Superior temporal gyrus (tissue), 1 donor: ENCODE measurements at regions not wholly inside any gene's neighbourhood (a gene's known extent, or its start where the extent isn't known, plus 50 kb on each side); places are given as distances from the start of the nearest gene placed in this dataset.
A peak's percentile ranks its signal among the peaks of the same experiment; 100 is the strongest.

Source experiments
- DNase-seq: peaks from one replicate; pipeline ENCODE4 v3.0.0-alpha.2; 2016; ENCODE audit errors: extremely low spot score

- DNase-seq: no peak
Measured at GRCh38 chr11:36928621-36929020, 330.6 kb upstream of the RAG2 start.

DNA sequence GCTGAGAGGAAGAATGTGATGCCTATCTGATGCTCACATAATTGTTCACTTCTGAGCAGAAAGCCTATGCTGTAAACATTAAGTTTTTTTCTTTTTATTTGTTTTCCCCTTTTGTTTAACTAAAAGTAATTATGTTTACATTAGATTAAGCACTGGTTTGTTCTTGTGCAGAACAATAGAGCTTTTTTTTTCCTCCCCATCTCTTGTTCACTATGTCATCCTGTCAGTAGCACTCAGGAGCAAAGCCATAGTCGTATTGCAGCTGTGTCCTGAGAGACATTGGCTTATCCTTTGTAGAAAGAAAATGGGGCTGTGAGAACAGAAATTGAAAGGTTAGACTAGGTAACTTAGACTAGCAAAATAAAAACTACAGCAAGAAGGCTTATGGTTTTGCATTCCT is 301.8 kb upstream of the RAG2 start:
- DNase-seq: peak; percentile 37

GRCh38 chr11:36890841-36891240 is 292.8 kb upstream of the RAG2 start:
- DNase-seq: no peak

- DNase-seq: peak; percentile 21
Measured at GRCh38 chr11:36890121-36890679, 292.2 kb upstream of the RAG2 start.

DNA sequence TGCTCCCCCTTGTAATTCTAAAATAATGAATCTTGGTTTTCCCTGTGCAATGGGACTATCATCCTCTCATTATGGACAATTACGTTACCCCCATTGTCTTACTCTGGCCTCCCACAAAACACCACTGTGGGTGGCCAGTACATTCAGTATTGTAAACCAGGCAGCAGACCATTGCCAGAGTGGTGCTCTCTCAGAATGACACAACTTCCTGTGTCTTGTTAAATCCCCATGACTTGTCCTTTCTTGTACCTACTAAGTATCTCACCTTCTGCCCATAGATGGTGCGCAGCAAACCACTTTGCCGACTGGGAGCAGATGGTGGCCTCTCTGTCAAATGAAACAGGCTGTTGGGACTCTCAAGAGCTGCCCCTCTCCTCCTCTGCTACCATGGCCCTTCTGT is 287.1 kb upstream of the RAG2 start:
- no peak for DNase-seq

DNA sequence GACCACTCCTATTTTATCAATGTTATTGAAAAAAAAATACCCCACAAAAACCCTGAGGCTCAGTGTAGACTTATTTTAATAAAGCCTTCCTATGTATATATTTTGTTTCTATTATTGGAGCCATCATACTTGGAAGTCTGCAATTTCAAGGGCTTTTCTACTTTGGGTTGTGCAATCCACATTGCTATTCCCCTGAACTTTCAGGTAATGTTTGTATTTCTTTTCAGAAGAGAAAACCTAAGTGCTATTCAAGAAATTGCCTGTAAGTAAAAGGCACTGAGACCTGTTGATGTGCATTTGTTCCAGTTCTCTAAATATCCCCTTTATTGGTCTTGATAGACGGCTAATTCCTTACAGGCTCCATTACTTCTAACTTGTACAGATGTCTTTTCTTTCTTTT is 280.7 kb upstream of the RAG2 start:
- DNase-seq: no peak

- DNase-seq: no peak
Measured at GRCh38 chr11:36877149-36877548, 279.1 kb upstream of the RAG2 start.

DNA sequence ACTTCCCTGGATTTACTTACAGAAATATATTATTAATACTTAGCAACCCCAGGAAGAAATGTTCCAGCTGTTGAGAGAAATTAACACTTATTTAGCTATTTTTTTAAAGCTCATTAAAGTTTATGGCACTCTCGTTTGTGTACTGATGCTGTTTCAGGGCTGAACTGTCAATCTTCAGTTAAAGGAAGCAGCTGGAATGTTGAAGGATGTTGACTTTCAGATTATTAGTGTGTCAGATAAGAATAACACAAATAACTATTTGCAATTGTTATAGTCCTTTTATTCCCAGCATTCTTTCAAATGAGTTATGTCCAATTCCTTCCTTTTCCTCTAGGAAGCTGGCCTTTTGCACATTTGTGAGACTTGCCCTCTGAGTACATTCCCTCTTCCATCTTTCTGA is 278.2 kb upstream of the RAG2 start:
- DNase-seq: no peak

GRCh38 chr11:36874291-36874690 is 276.3 kb upstream of the RAG2 start:
- no peak for DNase-seq

DNA sequence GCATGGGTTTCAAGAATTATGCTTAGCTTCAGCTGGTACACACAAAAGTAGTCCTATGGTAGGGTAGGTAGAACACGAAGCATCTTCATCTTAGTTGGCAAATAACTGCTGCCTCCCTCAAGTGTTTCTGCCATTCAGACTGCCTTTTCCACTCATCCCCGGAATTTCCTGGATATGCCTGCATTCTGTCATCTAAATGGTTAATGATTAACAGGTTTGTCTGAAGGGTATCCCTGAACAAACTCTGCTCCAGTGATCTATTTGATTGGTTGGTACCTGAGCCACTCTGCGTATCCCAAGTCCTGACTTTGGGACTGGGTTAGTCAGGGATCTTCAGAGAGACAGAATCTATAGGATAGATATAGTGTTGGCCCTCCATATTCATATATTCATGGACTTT is 272.3 kb upstream of the RAG2 start:
- DNase-seq: no peak

- no peak for DNase-seq
Measured at GRCh38 chr11:36868380-36868779, 270.3 kb upstream of the RAG2 start.

- DNase-seq: no peak
Measured at GRCh38 chr11:36865846-36866245, 267.8 kb upstream of the RAG2 start.

GRCh38 chr11:36854875-36855274 is 256.8 kb upstream of the RAG2 start:
- no peak for DNase-seq

DNA sequence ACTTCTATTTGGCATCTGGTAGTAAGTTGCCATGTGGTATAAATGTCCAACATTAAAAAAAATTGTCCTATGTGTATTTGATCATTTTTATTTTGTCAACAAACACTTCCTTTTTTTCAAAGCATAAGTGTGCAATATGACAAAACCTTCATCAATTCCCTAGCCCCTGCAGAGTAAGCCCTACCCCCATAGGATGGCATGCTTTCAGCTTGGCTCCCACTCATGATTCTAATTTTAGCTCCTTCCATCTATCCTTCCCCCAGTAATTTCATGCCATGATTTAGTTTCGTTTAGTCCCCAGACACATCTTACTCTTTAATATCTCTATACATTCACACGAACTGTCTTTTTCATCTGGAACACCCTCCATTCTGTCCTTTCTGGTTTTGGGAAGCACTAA is 250.6 kb upstream of the RAG2 start:
- no peak for DNase-seq

GRCh38 chr11:36840378-36840777 is 242.3 kb upstream of the RAG2 start:
- peak; percentile 21 for DNase-seq

DNA sequence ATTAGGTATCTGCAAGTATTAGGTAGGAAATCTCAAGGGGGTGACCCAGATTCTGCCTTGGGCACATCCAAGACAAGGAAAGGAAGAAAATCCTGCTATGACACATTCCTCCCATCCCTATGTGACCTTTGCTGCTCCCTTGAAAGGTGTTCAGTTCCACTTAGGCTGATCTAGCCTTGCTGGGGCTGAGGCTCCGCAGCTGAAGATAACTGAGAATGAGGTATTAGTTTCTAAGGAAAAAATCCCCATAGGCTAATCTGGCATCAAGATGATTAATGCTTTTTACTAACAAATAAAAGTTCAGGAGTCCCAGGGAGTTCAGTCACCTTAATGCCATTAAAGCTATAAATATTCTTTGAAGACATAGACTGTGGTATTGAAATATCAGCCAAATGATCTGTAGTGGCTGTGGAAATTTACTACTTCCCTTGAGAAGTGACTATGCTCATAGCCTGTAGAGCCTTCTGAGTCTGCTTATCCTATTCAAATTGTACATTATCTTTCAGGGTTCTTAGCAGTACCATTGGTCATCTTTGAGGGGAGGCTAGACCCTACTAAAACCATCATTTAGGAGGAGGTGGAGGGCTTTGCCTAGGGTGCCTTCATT is 239.9 kb upstream of the RAG2 start:
- no peak for DNase-seq

- DNase-seq: no peak
Measured at GRCh38 chr11:36825251-36825650, 227.2 kb upstream of the RAG2 start.

GRCh38 chr11:36824349-36824748 is 226.3 kb upstream of the RAG2 start:
- DNase-seq: no peak

GRCh38 chr11:36822829-36823228 is 224.8 kb upstream of the RAG2 start:
- DNase-seq: no peak

DNA sequence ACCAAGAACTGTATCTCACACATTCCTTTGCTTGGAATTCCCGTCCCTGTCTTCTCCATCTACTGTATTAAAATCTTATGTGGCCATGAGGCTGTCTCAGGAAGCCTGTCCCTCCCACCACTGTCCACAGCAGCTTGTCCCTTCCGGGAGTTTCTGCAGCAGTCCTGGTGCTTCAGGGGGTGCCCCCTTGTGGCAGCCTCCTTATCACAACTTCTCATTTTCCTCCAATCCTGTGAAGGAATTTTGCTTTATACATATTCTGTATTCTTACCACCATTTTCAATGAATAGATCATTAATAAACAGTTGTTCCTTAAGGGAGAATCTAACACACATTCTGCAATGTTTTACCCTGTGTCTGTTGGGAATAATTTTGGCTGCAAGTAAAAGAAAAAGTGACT is 220.4 kb upstream of the RAG2 start:
- no peak for DNase-seq

DNA sequence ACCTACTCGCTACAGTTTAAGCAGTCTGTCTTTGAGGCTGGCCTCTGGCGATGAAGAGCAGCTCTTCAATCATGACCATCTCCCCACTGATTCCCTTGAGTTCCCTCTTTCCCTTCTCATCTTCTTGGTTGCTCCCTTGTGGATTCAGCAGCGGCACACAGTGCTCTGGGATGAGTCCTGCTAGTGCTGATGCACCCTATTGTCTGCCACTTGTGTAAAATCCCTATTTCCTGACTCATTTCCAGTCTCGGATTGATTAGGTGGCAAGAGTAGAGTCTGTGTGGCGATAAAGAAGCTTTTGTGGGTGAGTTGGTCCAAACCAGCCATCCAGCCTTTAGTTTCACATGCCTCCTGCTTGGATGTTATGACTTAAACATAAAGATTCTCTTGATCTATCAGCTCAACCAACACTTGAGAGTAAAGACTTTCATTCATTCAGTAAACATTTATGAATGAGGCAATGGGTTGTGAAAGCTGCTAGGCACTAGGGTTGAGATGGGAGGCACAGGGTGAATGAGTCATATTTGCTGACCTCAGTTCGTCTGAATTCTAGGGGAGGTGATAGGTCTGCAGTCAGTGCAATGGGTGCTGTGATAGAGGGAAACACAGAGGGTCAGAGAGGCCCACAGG is 219.4 kb upstream of the RAG2 start:
- no peak for DNase-seq

GRCh38 chr11:36809303-36809702 is 211.3 kb upstream of the RAG2 start:
- no peak for DNase-seq

GRCh38 chr11:36807871-36808270 is 209.8 kb upstream of the RAG2 start:
- no peak for DNase-seq

DNA sequence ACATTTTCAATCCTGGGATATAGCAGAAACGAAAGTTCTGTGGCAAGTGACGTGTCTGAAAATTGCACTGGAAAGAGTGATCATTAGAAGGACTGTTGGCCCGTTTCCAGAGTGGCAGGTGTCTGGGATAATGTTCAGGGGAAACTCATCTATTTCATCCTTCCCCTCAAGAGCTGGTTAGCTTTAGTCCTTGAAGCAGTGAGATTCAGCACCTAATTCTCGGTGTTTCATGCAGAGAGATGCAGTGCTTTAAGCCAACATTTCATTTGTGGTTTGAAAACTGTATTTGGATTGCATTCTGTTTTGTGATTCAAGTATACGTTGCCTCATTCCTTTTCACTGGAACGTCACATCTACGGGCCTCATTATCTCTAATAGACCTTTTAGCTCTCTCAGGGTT is 205.0 kb upstream of the RAG2 start:
- no peak for DNase-seq
